ENCODE measurements at regions not wholly inside any gene's neighbourhood (a gene's known extent, or its start where the extent isn't known, plus 50 kb on each side); places are given as distances from the start of the nearest gene placed in this dataset.
A peak's percentile ranks its signal among the peaks of the same experiment; 100 is the strongest.

DNA sequence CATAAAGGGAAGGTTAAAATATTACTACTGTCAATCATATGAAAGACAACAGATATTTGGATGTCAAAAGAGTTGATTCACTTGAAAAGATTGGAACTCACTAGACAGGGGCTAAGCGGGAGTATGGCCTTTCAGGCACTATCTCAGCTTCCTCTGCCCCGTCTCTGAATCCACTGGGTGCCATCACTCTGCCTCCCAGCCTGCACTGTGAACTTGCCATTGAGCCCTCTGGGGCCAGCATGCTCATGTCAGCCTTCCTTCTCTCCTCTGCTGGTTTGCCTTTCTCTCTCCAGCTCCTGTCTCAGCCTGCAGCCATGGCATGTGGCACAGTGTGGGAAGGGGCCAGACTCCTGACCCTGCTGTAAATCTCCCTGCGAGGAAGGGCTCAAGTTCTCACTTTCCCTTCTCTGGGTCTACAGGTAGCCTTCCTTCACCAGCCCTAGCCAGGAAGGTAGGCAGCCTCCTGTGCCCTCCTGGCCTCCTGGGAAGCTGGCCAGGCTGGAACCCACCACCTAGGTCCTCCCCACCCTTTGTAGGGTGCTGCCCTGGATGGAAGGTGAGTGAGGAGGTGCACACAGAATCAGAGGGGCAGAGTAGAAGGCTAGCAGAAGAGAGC, 54.0 kb upstream of the SLCO2A1 start:
- no peak for DNase-seq (ENCODE audit: low spot score)
- H3K27ac ChIP-seq, result no peak overlapping the region
- TF ChIP-seq, protein P1, sequence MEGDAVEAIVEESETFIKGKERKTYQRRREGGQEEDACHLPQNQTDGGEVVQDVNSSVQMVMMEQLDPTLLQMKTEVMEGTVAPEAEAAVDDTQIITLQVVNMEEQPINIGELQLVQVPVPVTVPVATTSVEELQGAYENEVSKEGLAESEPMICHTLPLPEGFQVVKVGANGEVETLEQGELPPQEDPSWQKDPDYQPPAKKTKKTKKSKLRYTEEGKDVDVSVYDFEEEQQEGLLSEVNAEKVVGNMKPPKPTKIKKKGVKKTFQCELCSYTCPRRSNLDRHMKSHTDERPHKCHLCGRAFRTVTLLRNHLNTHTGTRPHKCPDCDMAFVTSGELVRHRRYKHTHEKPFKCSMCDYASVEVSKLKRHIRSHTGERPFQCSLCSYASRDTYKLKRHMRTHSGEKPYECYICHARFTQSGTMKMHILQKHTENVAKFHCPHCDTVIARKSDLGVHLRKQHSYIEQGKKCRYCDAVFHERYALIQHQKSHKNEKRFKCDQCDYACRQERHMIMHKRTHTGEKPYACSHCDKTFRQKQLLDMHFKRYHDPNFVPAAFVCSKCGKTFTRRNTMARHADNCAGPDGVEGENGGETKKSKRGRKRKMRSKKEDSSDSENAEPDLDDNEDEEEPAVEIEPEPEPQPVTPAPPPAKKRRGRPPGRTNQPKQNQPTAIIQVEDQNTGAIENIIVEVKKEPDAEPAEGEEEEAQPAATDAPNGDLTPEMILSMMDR (IDR thresholded peaks at IDR 0.05), result no peak
- TF ChIP-seq POLR2AphosphoS5 (IDR thresholded peaks at IDR 0.05), result no peak
- TF ChIP-seq POLR2A (IDR thresholded peaks at IDR 0.05), result no peak
- no peaks in the 10 kb centered on the region for H3K9me3 ChIP-seq
- intact Hi-C loops (cut with DNase I), result no loop called here
- WGBS, result 99% methylated on average over 3 of the region's 3 CpGs
- H3K4me1 ChIP-seq (replicated peaks), result no peaks in the 10 kb centered on the region
- no peaks in the 10 kb centered on the region for H3K36me3 ChIP-seq
- no peaks in the 10 kb centered on the region for H3K27me3 ChIP-seq (replicated peaks; ENCODE audit: insufficient read depth)
- no peak overlapping the region for H3K4me3 ChIP-seq

DNA sequence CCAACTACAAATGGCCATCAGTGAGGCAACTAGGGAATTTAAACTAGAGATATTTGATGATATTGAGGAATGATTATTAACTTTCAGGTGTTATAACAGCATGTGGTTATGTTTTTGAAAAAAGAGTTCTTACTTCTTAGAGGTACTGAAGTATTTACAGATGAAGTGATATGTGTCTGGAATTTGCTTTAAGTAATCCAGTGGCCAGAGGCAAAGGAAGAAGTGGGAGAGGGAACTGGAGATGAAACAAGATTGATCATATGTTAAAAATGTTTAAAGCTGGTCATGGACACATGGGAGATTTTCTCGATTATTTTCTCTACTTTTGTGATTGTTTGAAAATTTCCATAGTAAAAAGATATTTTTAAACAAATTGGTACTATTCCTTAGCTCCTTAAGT, 53.3 kb upstream of the SLCO2A1 start:
- H3K4me3 ChIP-seq, result no peak overlapping the region
- H3K27me3 ChIP-seq (replicated peaks; ENCODE audit: insufficient read depth), result no peaks in the 10 kb centered on the region
- WGBS, result 56% methylated on average over 1 of the region's 1 CpG
- DNase-seq (ENCODE audit: low spot score), result no peak
- H3K27ac ChIP-seq, result no peak overlapping the region
- H3K9me3 ChIP-seq, result no peaks in the 10 kb centered on the region
- no peaks in the 10 kb centered on the region for H3K4me1 ChIP-seq (replicated peaks)
- TF ChIP-seq POLR2A (IDR thresholded peaks at IDR 0.05), result no peak
- TF ChIP-seq, protein P1 (IDR thresholded peaks at IDR 0.05), result no peak
- TF ChIP-seq POLR2AphosphoS5 (IDR thresholded peaks at IDR 0.05), result no peak
- intact Hi-C loops (cut with DNase I), result no loop called here
- no peaks in the 10 kb centered on the region for H3K36me3 ChIP-seq

DNA sequence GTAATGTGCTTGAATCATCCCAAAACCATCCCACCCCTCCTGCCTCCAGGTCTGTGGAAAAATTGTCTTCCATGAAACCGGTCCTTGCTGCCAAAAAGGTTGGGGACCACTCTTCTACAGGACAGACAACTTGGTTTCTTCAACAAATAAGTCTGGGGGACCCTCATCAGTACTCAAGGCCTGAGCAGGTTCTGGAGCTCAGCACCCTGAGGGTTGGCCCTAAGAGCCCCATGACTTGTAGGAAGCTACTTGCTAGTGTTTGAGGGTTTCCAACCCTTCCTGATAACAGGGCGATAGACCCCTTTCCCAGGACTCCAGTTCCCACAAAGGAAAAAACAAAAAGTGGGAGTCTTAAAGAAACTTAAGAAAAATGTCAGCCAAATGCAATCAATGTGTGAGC, 52.9 kb upstream of the SLCO2A1 start:
- 95% methylated on average over 2 of the region's 2 CpGs for WGBS
- TF ChIP-seq, protein P1 (IDR thresholded peaks at IDR 0.05), result no peak
- TF ChIP-seq POLR2AphosphoS5 (IDR thresholded peaks at IDR 0.05) (no peak), POLR2A (IDR thresholded peaks at IDR 0.05) (no peak)
- intact Hi-C loops (cut with DNase I), result no loop called here
- no peaks in the 10 kb centered on the region for H3K36me3 ChIP-seq
- no peaks in the 10 kb centered on the region for H3K4me1 ChIP-seq (replicated peaks)
- H3K4me3 ChIP-seq, result no peak overlapping the region
- H3K9me3 ChIP-seq, result no peaks in the 10 kb centered on the region
- DNase-seq (ENCODE audit: low spot score), result peak; percentile 1
- H3K27ac ChIP-seq, result no peak overlapping the region
- H3K27me3 ChIP-seq (replicated peaks; ENCODE audit: insufficient read depth), result no peaks in the 10 kb centered on the region

DNA sequence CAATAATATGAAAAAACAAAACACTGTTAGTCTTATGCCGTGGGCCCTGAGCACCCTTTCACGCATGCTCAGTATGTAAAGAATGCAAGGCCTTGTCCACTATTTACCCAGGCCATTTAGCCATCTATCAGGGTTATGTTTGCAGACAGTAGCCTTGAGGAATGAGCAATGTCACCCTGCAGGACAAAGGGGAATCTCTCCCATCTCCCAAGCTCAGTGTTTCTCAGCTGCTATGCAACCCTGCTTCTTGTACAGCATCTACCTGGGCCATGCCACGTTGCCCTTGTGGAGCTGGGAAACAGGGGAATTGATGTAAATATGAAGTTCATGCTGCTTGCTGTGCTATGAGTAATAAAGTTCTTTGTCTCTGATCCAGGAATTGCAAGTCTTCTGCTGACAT, 51.5 kb upstream of the SLCO2A1 start:
- Histone ChIP-seq H3K27me3 (replicated peaks; ENCODE audit: insufficient read depth) (no peaks in the 10 kb centered on the region), H3K9me3 (no peaks in the 10 kb centered on the region), H3K36me3 (no peaks in the 10 kb centered on the region), H3K4me1 (replicated peaks) (no peaks in the 10 kb centered on the region), H3K27ac (no peak overlapping the region), H3K4me3 (no peak overlapping the region)
- intact Hi-C loops (cut with DNase I), result no loop called here
- no peak for DNase-seq (ENCODE audit: low spot score)
- TF ChIP-seq, protein P1 (IDR thresholded peaks at IDR 0.05), result no peak
- TF ChIP-seq POLR2A (IDR thresholded peaks at IDR 0.05) (no peak), POLR2AphosphoS5 (IDR thresholded peaks at IDR 0.05) (no peak)
- WGBS, result 90% methylated on average over 3 of the region's 3 CpGs

DNA sequence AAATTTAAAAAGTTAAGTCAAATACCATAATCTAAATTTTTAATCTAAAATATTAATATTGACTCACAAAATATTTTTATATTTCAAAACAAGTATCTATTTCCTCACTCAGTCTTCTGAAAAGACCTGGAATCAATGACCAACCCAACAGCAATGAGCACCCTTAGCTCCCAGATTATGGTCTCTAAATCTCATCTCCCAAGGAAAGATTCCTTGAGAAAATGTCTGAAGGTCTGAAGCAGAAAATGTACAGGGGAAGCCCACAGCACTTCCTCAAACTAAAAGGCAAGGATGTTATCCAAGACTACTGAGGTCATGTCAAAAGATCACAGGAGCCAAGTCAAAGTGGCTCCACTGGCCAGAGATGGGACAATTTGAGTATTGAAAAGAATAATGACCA, 51.0 kb upstream of the SLCO2A1 start:
- H3K27ac ChIP-seq, result no peak overlapping the region
- H3K9me3 ChIP-seq, result no peaks in the 10 kb centered on the region
- no peak overlapping the region for H3K4me3 ChIP-seq
- H3K27me3 ChIP-seq (replicated peaks; ENCODE audit: insufficient read depth), result no peaks in the 10 kb centered on the region
- TF ChIP-seq POLR2A (IDR thresholded peaks at IDR 0.05), result no peak
- TF ChIP-seq, protein P1 (IDR thresholded peaks at IDR 0.05), result no peak
- TF ChIP-seq POLR2AphosphoS5 (IDR thresholded peaks at IDR 0.05), result no peak
- no peaks in the 10 kb centered on the region for H3K36me3 ChIP-seq
- no peak for DNase-seq (ENCODE audit: low spot score)
- H3K4me1 ChIP-seq (replicated peaks), result no peaks in the 10 kb centered on the region
- intact Hi-C loops (cut with DNase I), result no loop called here

Measured in prostate gland (tissue), 2 donors.